ENCODE measurements at regions not wholly inside any gene's neighbourhood (a gene's known extent, or its start where the extent isn't known, plus 50 kb on each side); places are given as distances from the start of the nearest gene placed in this dataset.

- DNase-seq, result no peak
Measured at GRCh38 chr17:36869441-36869840, 67.8 kb upstream of the LHX1 start.

GRCh38 chr17:36869856-36870719 lies 67.2 kb upstream of the LHX1 start:
- DNase-seq, result no peak

- no peak for DNase-seq
Measured at GRCh38 chr17:36870720-36870999, 66.6 kb upstream of the LHX1 start.

GRCh38 chr17:36875698-36876293 lies 61.5 kb upstream of the LHX1 start:
- DNase-seq, result no peak

GRCh38 chr17:36876966-36877365 lies 60.3 kb upstream of the LHX1 start:
- no peak for DNase-seq

GRCh38 chr17:36877771-36878170 lies 59.5 kb upstream of the LHX1 start:
- no peak for DNase-seq

- DNase-seq, result no peak
Measured at GRCh38 chr17:36878216-36878615, 59.1 kb upstream of the LHX1 start.

- no peak for DNase-seq
Measured at GRCh38 chr17:36879027-36879426, 58.2 kb upstream of the LHX1 start.

- no peak for DNase-seq
Measured at GRCh38 chr17:36879624-36880131, 57.6 kb upstream of the LHX1 start.

- DNase-seq, result no peak
Measured at GRCh38 chr17:36880268-36880905, 56.9 kb upstream of the LHX1 start.

GRCh38 chr17:36881323-36881722 lies 56.0 kb upstream of the LHX1 start:
- no peak for DNase-seq

- DNase-seq, result no peak
Measured at GRCh38 chr17:36884495-36885152, 52.7 kb upstream of the LHX1 start.

- no peak for DNase-seq
Measured at GRCh38 chr17:36885153-36885735, 52.0 kb upstream of the LHX1 start.

GRCh38 chr17:36885771-36886377 lies 51.4 kb upstream of the LHX1 start:
- no peak for DNase-seq
